ENCODE measurements at regions not wholly inside any gene's neighbourhood (a gene's known extent, or its start where the extent isn't known, plus 50 kb on each side); places are given as distances from the start of the nearest gene placed in this dataset.

- no peak for DNase-seq (ENCODE audit: low read depth, low spot score)
- no peak overlapping the region for H3K27ac ChIP-seq
Observed at GRCh38 chr16:85315866-85316265, 203.6 kb upstream of the CIBAR2 start.

- no peak overlapping the region for H3K27ac ChIP-seq
- no peak for DNase-seq (ENCODE audit: low read depth, low spot score)
Observed at GRCh38 chr16:85316321-85316919, 204.1 kb upstream of the CIBAR2 start.

GRCh38 chr16:85316944-85317343 is 204.7 kb upstream of the CIBAR2 start:
- DNase-seq (ENCODE audit: low read depth, low spot score): no peak
- no peak overlapping the region for H3K27ac ChIP-seq

GRCh38 chr16:85317704-85318103 is 205.4 kb upstream of the CIBAR2 start:
- no peak for DNase-seq (ENCODE audit: low read depth, low spot score)
- H3K27ac ChIP-seq: no peak overlapping the region

- no peak overlapping the region for H3K27ac ChIP-seq
- DNase-seq (ENCODE audit: low read depth, low spot score): no peak
Observed at GRCh38 chr16:85319208-85319983, 207.1 kb upstream of the CIBAR2 start.

GRCh38 chr16:85319984-85320440 is 207.7 kb upstream of the CIBAR2 start:
- H3K27ac ChIP-seq: no peak overlapping the region

GRCh38 chr16:85320677-85321385 is 208.6 kb upstream of the CIBAR2 start:
- no peak overlapping the region for H3K27ac ChIP-seq
- DNase-seq (ENCODE audit: low read depth, low spot score): no peak

More at GRCh38 chr16:85319984-85320440, 207.7 kb upstream of the CIBAR2 start:
- DNase-seq (ENCODE audit: low read depth, low spot score): no peak

- no peak for DNase-seq (ENCODE audit: low read depth, low spot score)
- H3K27ac ChIP-seq: no peak overlapping the region
Observed at GRCh38 chr16:85321509-85322271, 209.4 kb upstream of the CIBAR2 start.

- H3K27ac ChIP-seq: no peak overlapping the region
- DNase-seq (ENCODE audit: low read depth, low spot score): no peak
Observed at GRCh38 chr16:85323230-85323960, 211.1 kb upstream of the CIBAR2 start.

- no peak overlapping the region for H3K27ac ChIP-seq
- no peak for DNase-seq (ENCODE audit: low read depth, low spot score)
Observed at GRCh38 chr16:85323961-85324253, 211.6 kb upstream of the CIBAR2 start.

- H3K27ac ChIP-seq: no peak overlapping the region
- DNase-seq (ENCODE audit: low read depth, low spot score): no peak
Observed at GRCh38 chr16:85324488-85324887, 212.2 kb upstream of the CIBAR2 start.

- H3K27ac ChIP-seq: no peak overlapping the region
- DNase-seq (ENCODE audit: low read depth, low spot score): no peak
Observed at GRCh38 chr16:85326113-85326793, 214.0 kb upstream of the CIBAR2 start.

GRCh38 chr16:85326794-85327181 is 214.5 kb upstream of the CIBAR2 start:
- H3K27ac ChIP-seq: no peak overlapping the region
- DNase-seq (ENCODE audit: low read depth, low spot score): no peak

GRCh38 chr16:85327731-85328675 is 215.7 kb upstream of the CIBAR2 start:
- H3K27ac ChIP-seq: no peak overlapping the region

GRCh38 chr16:85328676-85329058 is 216.4 kb upstream of the CIBAR2 start:
- no peak overlapping the region for H3K27ac ChIP-seq
- no peak for DNase-seq (ENCODE audit: low read depth, low spot score)

More at GRCh38 chr16:85327731-85328675, 215.7 kb upstream of the CIBAR2 start:
- no peak for DNase-seq (ENCODE audit: low read depth, low spot score)

- no peak overlapping the region for H3K27ac ChIP-seq
- no peak for DNase-seq (ENCODE audit: low read depth, low spot score)
Observed at GRCh38 chr16:85329059-85329812, 217.0 kb upstream of the CIBAR2 start.

- no peak overlapping the region for H3K27ac ChIP-seq
- DNase-seq (ENCODE audit: low read depth, low spot score): no peak
Observed at GRCh38 chr16:85330006-85330693, 217.9 kb upstream of the CIBAR2 start.
